Neutrophil (primary cell): ENCODE measurements at regions not wholly inside any gene's neighbourhood (a gene's known extent, or its start where the extent isn't known, plus 50 kb on each side); places are given as distances from the start of the nearest gene placed in this dataset.

Experiments used
- H3K27ac ChIP-seq: fragments of 200-600 bp; sonication (generic); 2 replicates; pipeline ENCODE4 v1.5.1; 2016; ENCODE audit warnings: mild to moderate bottlenecking, moderate library complexity
- H3K27me3 ChIP-seq: fragments of 200-600 bp; sonication (generic); 2 replicates; pipeline ENCODE4 v1.6.0; 2016; ENCODE audit warnings: mild to moderate bottlenecking
- H3K36me3 ChIP-seq: fragments of 200-600 bp; sonication (generic); 2 replicates; pipeline ENCODE4 v1.5.1; 2017
- H3K4me1 ChIP-seq, 2 experiments: fragments of 200-600 bp in 1 of 2; sonication (generic) in 1 of 2; 1 replicate in 1 of 2; 2 replicates in 1 of 2; pipeline versions ENCODE4 v1.5.1 to v1.6.1; 2013 to 2016; ENCODE audit warnings: low read depth in 1 of 2, low read length in 1 of 2, mild to moderate bottlenecking in 1 of 2, moderate library complexity in 1 of 2; ENCODE audit not compliant: control insufficient read depth in 1 of 2, insufficient read depth in 1 of 2
- H3K4me3 ChIP-seq, 2 experiments: fragments of 200-600 bp in 1 of 2; sonication (generic) in 1 of 2; 1 replicate in 1 of 2; 2 replicates in 1 of 2; pipeline ENCODE4 v1.5.1; 2013 to 2016; ENCODE audit warnings: low read depth in 1 of 2, low read length in 1 of 2, mild to moderate bottlenecking in 1 of 2, moderate library complexity in 1 of 2
- H3K9me3 ChIP-seq: fragments of 200-600 bp; sonication (generic); 2 replicates; pipeline ENCODE4 v1.5.1; 2016
- CTCF ChIP-seq: fragments of 200-600 bp; sonication (generic); IDR thresholded peaks from 2 replicates; pipeline ENCODE4 v1.5.1; 2016; ENCODE audit warnings: antibody characterized with exemption

GRCh38 chr16:77588389-77588788 is 133.9 kb upstream of the NUDT7 start:
- no peaks in the 10 kb centered on the region for H3K36me3 ChIP-seq
- H3K27me3 ChIP-seq = no peaks in the 10 kb centered on the region
- TF ChIP-seq CTCF = no peak
- no peak overlapping the region for H3K27ac ChIP-seq
- no peaks in the 10 kb centered on the region for H3K9me3 ChIP-seq
- no peaks in the 10 kb centered on the region for H3K4me1 ChIP-seq
- no peak overlapping the region for H3K4me3 ChIP-seq

GRCh38 chr16:77589071-77589765 is 133.1 kb upstream of the NUDT7 start:
- no peaks in the 10 kb centered on the region for H3K4me1 ChIP-seq

GRCh38 chr16:77590707-77591106 is 131.6 kb upstream of the NUDT7 start:
- Histone ChIP-seq H3K4me3 (no peak overlapping the region), H3K4me1 (no peaks in the 10 kb centered on the region), H3K36me3 (no peaks in the 10 kb centered on the region), H3K27me3 (no peaks in the 10 kb centered on the region), H3K9me3 (no peaks in the 10 kb centered on the region), H3K27ac (no peak overlapping the region)
- no peak for TF ChIP-seq CTCF

More at GRCh38 chr16:77589071-77589765, 133.1 kb upstream of the NUDT7 start:
- H3K4me3 ChIP-seq = no peak overlapping the region
- no peak for TF ChIP-seq CTCF
- no peaks in the 10 kb centered on the region for H3K9me3 ChIP-seq
- no peak overlapping the region for H3K27ac ChIP-seq
- no peaks in the 10 kb centered on the region for H3K36me3 ChIP-seq
- no peaks in the 10 kb centered on the region for H3K27me3 ChIP-seq

GRCh38 chr16:77591347-77591746 is 131.0 kb upstream of the NUDT7 start:
- Histone ChIP-seq H3K27me3 (no peaks in the 10 kb centered on the region), H3K27ac (no peak overlapping the region), H3K36me3 (no peaks in the 10 kb centered on the region), H3K4me3 (no peak overlapping the region), H3K9me3 (no peaks in the 10 kb centered on the region), H3K4me1 (no peaks in the 10 kb centered on the region)
- no peak for TF ChIP-seq CTCF

- H3K27ac ChIP-seq = no peak overlapping the region
- no peak overlapping the region for H3K4me3 ChIP-seq
- no peak for TF ChIP-seq CTCF
- H3K4me1 ChIP-seq = no peaks in the 10 kb centered on the region
- no peaks in the 10 kb centered on the region for H3K9me3 ChIP-seq
- no peaks in the 10 kb centered on the region for H3K27me3 ChIP-seq
- no peaks in the 10 kb centered on the region for H3K36me3 ChIP-seq
Observed at GRCh38 chr16:77592021-77592420, 130.3 kb upstream of the NUDT7 start.
